ENCODE measurements at regions not wholly inside any gene's neighbourhood (a gene's known extent, or its start where the extent isn't known, plus 50 kb on each side); places are given as distances from the start of the nearest gene placed in this dataset.

- Mint-ChIP-seq H3K9me3 (peaks cover 0 to 5% (median 0%) of the 10 kb centered on the region in 11 donors), H3K4me3 (peak overlapping the region in 2 of 10 donors; percentile 9 to 29), H3K4me1 (peaks cover 55 to 92% (median 80%) of the 10 kb centered on the region in 7 donors), H3K27ac (peak overlapping the region in 7 of 9 donors; percentile 2 to 80 (median 17)), H3K36me3 (peaks cover 0 to 6% (median 0%) of the 10 kb centered on the region in 5 donors), H3K27me3 (peaks cover 0 to 22% (median 0%) of the 10 kb centered on the region in 5 donors)
- intact Hi-C loops (cut with micrococcal nuclease): loop anchor here (1.0 to 5.0 kb wide), 3 partner anchors 10 to 473 kb away; no protein-coding TSS in a partner anchor
- no peak overlapping the region for H3K27ac ChIP-seq (ENCODE audit: low read depth, low read length)
- H3K9me3 ChIP-seq (ENCODE audit: control insufficient read depth in 2 of 3, low read length in 3 of 3): no peaks in the 10 kb centered on the region
- CTCF ChIA-PET: interaction anchor here (0.8 kb wide), 1 partner anchor 40 kb away, joined by 4 read pairs; no protein-coding TSS in a partner anchor
- H3K27me3 ChIP-seq (ENCODE audit: control insufficient read depth in 2 of 2, insufficient read depth in 2 of 2, low read length in 2 of 2): no peaks in the 10 kb centered on the region
- ATAC-seq (no peak), DNase-seq (no peak)
- POLR2A ChIA-PET: interaction anchor here (0.7 to 1.0 kb wide), 2 partner anchors 11 to 15 kb away, joined by 3 read pairs; no protein-coding TSS in a partner anchor
- no peaks in the 10 kb centered on the region for H3K36me3 ChIP-seq (ENCODE audit: control insufficient read depth in 2 of 3, insufficient read depth in 3 of 3, low read length in 3 of 3)
- H3K4me3 ChIP-seq (ENCODE audit: low read length): no peak overlapping the region
- peaks cover 43 to 48% of the 10 kb centered on the region in 2 donors for H3K4me1 ChIP-seq (ENCODE audit: control insufficient read depth in 2 of 2, insufficient read depth in 2 of 2, low read length in 2 of 2)
These were observed 268.3 kb downstream of the UACA start for GRCh38 chr15:70494852-70495571.

DNA sequence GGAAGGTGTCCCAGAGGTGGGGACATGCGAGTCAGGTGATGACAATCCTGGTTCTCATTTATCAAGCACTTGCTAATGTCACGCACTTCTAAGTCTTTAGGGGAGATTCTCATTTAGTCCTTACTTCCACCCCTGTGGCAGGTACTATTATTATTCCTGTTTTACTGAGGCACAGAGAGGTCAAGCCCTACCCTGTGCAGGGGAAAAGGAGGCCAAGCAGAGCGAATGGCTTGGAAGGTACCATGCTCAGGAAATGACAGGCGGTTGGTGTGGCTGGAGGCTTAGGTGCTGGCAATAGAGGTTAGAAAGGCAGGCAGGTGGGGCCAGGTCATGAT lies 268.9 kb downstream of the UACA start:
- Mint-ChIP-seq H3K4me1 (peaks cover 59 to 91% (median 78%) of the 10 kb centered on the region in 7 donors), H3K9me3 (peaks cover 0 to 5% (median 0%) of the 10 kb centered on the region in 11 donors), H3K4me3 (no peak overlapping the region), H3K27me3 (peaks cover 0 to 22% (median 0%) of the 10 kb centered on the region in 5 donors), H3K27ac (peak overlapping the region in 4 of 9 donors; percentile 2 to 44 (median 27)), H3K36me3 (peaks cover 0 to 6% (median 0%) of the 10 kb centered on the region in 5 donors)
- Histone ChIP-seq H3K9me3 (ENCODE audit: control insufficient read depth in 2 of 3, low read length in 3 of 3) (no peaks in the 10 kb centered on the region), H3K4me3 (ENCODE audit: low read length) (no peak overlapping the region), H3K27me3 (ENCODE audit: control insufficient read depth in 2 of 2, insufficient read depth in 2 of 2, low read length in 2 of 2) (no peaks in the 10 kb centered on the region), H3K27ac (ENCODE audit: low read depth, low read length) (no peak overlapping the region), H3K36me3 (ENCODE audit: control insufficient read depth in 2 of 3, insufficient read depth in 3 of 3, low read length in 3 of 3) (no peaks in the 10 kb centered on the region), H3K4me1 (ENCODE audit: control insufficient read depth in 2 of 2, insufficient read depth in 2 of 2, low read length in 2 of 2) (peaks cover 43 to 50% of the 10 kb centered on the region in 2 donors)
- DNase-seq: no peak
- no peak for ATAC-seq
- ChIA-PET CTCF (no interaction called here), POLR2A (no interaction called here)
- intact Hi-C loops (cut with micrococcal nuclease): loop anchor here (5.0 kb wide), 2 partner anchors 178 to 472 kb away; no protein-coding TSS in a partner anchor

DNA sequence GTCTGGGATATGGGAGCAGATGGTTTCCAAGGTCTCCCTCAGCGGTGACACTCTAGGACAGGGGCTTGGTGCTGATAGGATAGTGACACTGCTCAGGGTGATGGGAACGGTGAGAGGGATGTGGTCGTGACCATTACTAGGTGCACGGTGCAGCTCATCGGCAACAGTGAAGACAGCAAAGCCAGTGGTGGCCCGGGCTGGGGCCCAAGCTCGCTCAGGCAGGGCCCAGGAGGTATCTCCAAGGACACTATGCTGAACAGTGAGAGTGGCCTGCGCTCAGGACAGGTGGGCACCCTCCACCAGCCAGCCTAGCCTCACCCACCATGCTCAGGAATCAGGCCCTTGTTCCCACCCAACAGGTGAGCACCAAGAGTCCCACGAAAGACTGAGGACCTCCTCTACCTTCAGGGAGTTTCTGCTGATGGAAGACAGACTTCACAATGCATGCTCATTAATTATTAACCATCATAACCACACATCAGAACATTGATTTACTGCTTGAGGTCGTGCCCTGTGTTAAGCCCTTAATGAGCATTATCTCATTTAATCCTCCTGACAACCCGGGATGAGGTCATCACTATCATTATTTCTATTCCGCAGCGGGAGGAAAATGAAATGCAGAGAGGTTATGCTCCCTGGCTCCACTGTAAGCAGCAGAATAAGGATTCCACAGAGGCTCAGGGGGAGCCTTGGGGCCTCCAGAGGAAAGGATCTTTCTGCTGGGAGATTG lies 269.4 kb downstream of the UACA start:
- ATAC-seq (no peak), DNase-seq (no peak)
- Histone ChIP-seq H3K9me3 (ENCODE audit: control insufficient read depth in 2 of 3, low read length in 3 of 3) (no peaks in the 10 kb centered on the region), H3K27me3 (ENCODE audit: control insufficient read depth in 2 of 2, insufficient read depth in 2 of 2, low read length in 2 of 2) (no peaks in the 10 kb centered on the region), H3K4me3 (ENCODE audit: low read length) (no peak overlapping the region), H3K27ac (ENCODE audit: low read depth, low read length) (no peak overlapping the region), H3K36me3 (ENCODE audit: control insufficient read depth in 2 of 3, insufficient read depth in 3 of 3, low read length in 3 of 3) (no peaks in the 10 kb centered on the region), H3K4me1 (ENCODE audit: control insufficient read depth in 2 of 2, insufficient read depth in 2 of 2, low read length in 2 of 2) (peaks cover 43 to 52% of the 10 kb centered on the region in 2 donors)
- Mint-ChIP-seq H3K36me3 (peaks cover 0 to 6% (median 0%) of the 10 kb centered on the region in 5 donors), H3K27me3 (peaks cover 0 to 20% (median under 1%) of the 10 kb centered on the region in 5 donors), H3K9me3 (peaks cover 0 to 5% (median 0%) of the 10 kb centered on the region in 11 donors), H3K27ac (peak overlapping the region in 7 of 9 donors; percentile 1 to 95 (median 2)), H3K4me3 (peak overlapping the region in 2 of 10 donors; percentile 76 to 83), H3K4me1 (peaks cover 63 to 86% (median 75%) of the 10 kb centered on the region in 7 donors)
- intact Hi-C loops (cut with micrococcal nuclease): loop anchor here (2.0 to 5.0 kb wide), 7 partner anchors 19 to 1025 kb away; no protein-coding TSS in a partner anchor
- CTCF ChIA-PET: no interaction called here
- POLR2A ChIA-PET: interaction anchor here (0.6 to 4.3 kb wide), 5 partner anchors 11 to 396 kb away, joined by 3 to 39 read pairs (median 4); partner anchors contain the start of gene TLE3

DNA sequence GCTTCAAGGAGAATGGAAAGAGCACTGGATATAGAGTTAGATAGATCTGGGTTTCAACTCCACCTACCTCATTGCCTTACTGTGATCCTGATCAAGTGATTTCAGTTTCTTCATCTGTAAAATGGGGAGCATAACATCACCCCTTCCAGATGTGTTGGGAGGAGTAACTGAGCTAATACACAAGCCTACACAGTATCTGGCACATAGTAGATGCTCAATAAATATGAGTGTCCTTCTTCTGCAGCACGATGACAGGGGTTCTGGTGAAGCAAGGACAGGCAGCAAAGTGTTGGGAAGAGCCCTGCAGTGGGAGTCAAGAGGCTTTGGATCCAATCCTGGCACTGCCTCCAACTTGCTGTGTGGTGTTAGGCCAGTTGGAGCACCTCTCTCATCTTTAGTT lies 270.0 kb downstream of the UACA start:
- intact Hi-C loops (cut with micrococcal nuclease): loop anchor here (2.0 to 5.0 kb wide), 7 partner anchors 19 to 1025 kb away; no protein-coding TSS in a partner anchor
- H3K4me1 ChIP-seq (ENCODE audit: control insufficient read depth in 2 of 2, insufficient read depth in 2 of 2, low read length in 2 of 2): peaks cover 43 to 52% of the 10 kb centered on the region in 2 donors
- Mint-ChIP-seq H3K4me3 (peak overlapping the region in 8 of 10 donors; percentile 26 to 83 (median 54)), H3K27ac (peak overlapping the region in 7 of 9 donors; percentile 1 to 95 (median 23)), H3K27me3 (peaks cover 0 to 24% (median 3%) of the 10 kb centered on the region in 5 donors), H3K4me1 (peaks cover 66 to 88% (median 79%) of the 10 kb centered on the region in 7 donors), H3K36me3 (peaks cover 0 to 6% (median 0%) of the 10 kb centered on the region in 5 donors), H3K9me3 (peaks cover 0 to 5% (median 0%) of the 10 kb centered on the region in 11 donors)
- no peak overlapping the region for H3K27ac ChIP-seq (ENCODE audit: low read depth, low read length)
- ATAC-seq: no peak
- DNase-seq: no peak
- H3K4me3 ChIP-seq (ENCODE audit: low read length): no peak overlapping the region
- H3K27me3 ChIP-seq (ENCODE audit: control insufficient read depth in 2 of 2, insufficient read depth in 2 of 2, low read length in 2 of 2): no peaks in the 10 kb centered on the region
- ChIA-PET POLR2A (interaction anchor here (0.6 to 4.3 kb wide), 7 partner anchors 11 to 395 kb away, joined by 3 to 39 read pairs (median 3); partner anchors contain the start of gene TLE3), CTCF (no interaction called here)
- no peaks in the 10 kb centered on the region for H3K9me3 ChIP-seq (ENCODE audit: control insufficient read depth in 2 of 3, low read length in 3 of 3)
- no peaks in the 10 kb centered on the region for H3K36me3 ChIP-seq (ENCODE audit: control insufficient read depth in 2 of 3, insufficient read depth in 3 of 3, low read length in 3 of 3)

- ChIA-PET CTCF (interaction anchor here (0.6 to 1.8 kb wide), 6 partner anchors 16 to 395 kb away, joined by 3 to 5 read pairs (median 4); partner anchors contain the start of gene TLE3), POLR2A (interaction anchor here (0.5 to 4.3 kb wide), 9 partner anchors 12 to 1040 kb away, joined by 3 to 39 read pairs (median 5); partner anchors contain the start of gene RPLP1)
- Histone ChIP-seq H3K9me3 (ENCODE audit: control insufficient read depth in 2 of 3, low read length in 3 of 3) (no peaks in the 10 kb centered on the region), H3K27ac (ENCODE audit: low read depth, low read length) (peak overlapping the region; percentile 34), H3K27me3 (ENCODE audit: control insufficient read depth in 2 of 2, insufficient read depth in 2 of 2, low read length in 2 of 2) (no peaks in the 10 kb centered on the region), H3K4me1 (ENCODE audit: control insufficient read depth in 2 of 2, insufficient read depth in 2 of 2, low read length in 2 of 2) (peaks cover 50 to 55% of the 10 kb centered on the region in 2 donors), H3K36me3 (ENCODE audit: control insufficient read depth in 2 of 3, insufficient read depth in 3 of 3, low read length in 3 of 3) (no peaks in the 10 kb centered on the region), H3K4me3 (ENCODE audit: low read length) (peak overlapping the region; percentile 53)
- Mint-ChIP-seq H3K27ac (peak overlapping the region; percentile 20 to 95 (median 76)), H3K9me3 (peaks cover 0 to 5% (median 0%) of the 10 kb centered on the region in 11 donors), H3K36me3 (peaks cover 0 to 6% (median 0%) of the 10 kb centered on the region in 5 donors), H3K27me3 (peaks cover 0 to 22% (median 3%) of the 10 kb centered on the region in 5 donors), H3K4me3 (peak overlapping the region; percentile 64 to 86 (median 79)), H3K4me1 (peaks cover 67 to 92% (median 86%) of the 10 kb centered on the region in 7 donors)
- intact Hi-C loops (cut with micrococcal nuclease): loop anchor here (1.0 to 5.0 kb wide), 18 partner anchors 12 to 1024 kb away; no protein-coding TSS in a partner anchor
- ATAC-seq (peak; percentile 82), DNase-seq (peak; percentile 45 to 89 (median 86))
These were observed 270.8 kb downstream of the UACA start for GRCh38 chr15:70492240-70493177.
